Bronchial epithelial cell (primary cell): ENCODE measurements at regions not wholly inside any gene's neighbourhood (a gene's known extent, or its start where the extent isn't known, plus 50 kb on each side); places are given as distances from the start of the nearest gene placed in this dataset.
A peak's percentile ranks its signal among the peaks of the same experiment; 100 is the strongest.

Experiments used
- DNase-seq: peaks from one replicate; pipeline ENCODE4 v3.0.0-alpha.2; 2010; ENCODE audit warnings: low read depth
- FAIRE-seq: peaks from 2 replicates; lab custom pipeline; 2011; peaks lifted over from hg19 to GRCh38; lab: Jason Lieb, UNC
- H3K27me3 ChIP-seq: 2 replicates; pipeline ENCODE4 v1.5.1; 2011; ENCODE audit warnings: low read length; ENCODE audit not compliant: control insufficient read depth, insufficient read depth
- H3K36me3 ChIP-seq: 2 replicates; pipeline ENCODE4 v1.5.1; 2011; ENCODE audit warnings: low read length; ENCODE audit not compliant: control insufficient read depth, insufficient read depth
- H3K4me3 ChIP-seq: 2 replicates; pipeline ENCODE4 v1.5.1; 2011; ENCODE audit warnings: mild to moderate bottlenecking, low read depth, low read length, control low read depth
- CTCF ChIP-seq: IDR thresholded peaks from 2 replicates; pipeline ENCODE4 v1.5.1; 2011; ENCODE audit warnings: mild to moderate bottlenecking, moderate library complexity, low read length, control low read depth, inconsistent platforms; ENCODE audit not compliant: insufficient read depth, severe bottlenecking

GRCh38 chr2:238710787-238711186 is 137.1 kb upstream of the TWIST2 start:
- H3K4me3 ChIP-seq = no peak overlapping the region
- TF ChIP-seq CTCF = no peak
- no peaks in the 10 kb centered on the region for H3K27me3 ChIP-seq
- H3K36me3 ChIP-seq = no peaks in the 10 kb centered on the region
- no peak for DNase-seq
- FAIRE-seq = no peak

- no peak for TF ChIP-seq CTCF
- DNase-seq (no peak), FAIRE-seq (no peak)
- Histone ChIP-seq H3K36me3 (no peaks in the 10 kb centered on the region), H3K4me3 (no peak overlapping the region), H3K27me3 (no peaks in the 10 kb centered on the region)
These were observed 136.5 kb upstream of the TWIST2 start for GRCh38 chr2:238711346-238711745.

GRCh38 chr2:238712011-238712410 is 135.9 kb upstream of the TWIST2 start:
- no peak for TF ChIP-seq CTCF
- FAIRE-seq (peak; percentile 75), DNase-seq (no peak)
- Histone ChIP-seq H3K27me3 (peaks cover 2% of the 10 kb centered on the region), H3K36me3 (no peaks in the 10 kb centered on the region), H3K4me3 (no peak overlapping the region)

- Histone ChIP-seq H3K36me3 (no peaks in the 10 kb centered on the region), H3K27me3 (peaks cover 2% of the 10 kb centered on the region), H3K4me3 (no peak overlapping the region)
- DNase-seq (no peak), FAIRE-seq (peak; percentile 99)
- TF ChIP-seq CTCF = no peak
These were observed 134.6 kb upstream of the TWIST2 start for GRCh38 chr2:238713198-238713826.

GRCh38 chr2:238714038-238714528 is 133.8 kb upstream of the TWIST2 start:
- FAIRE-seq (no peak), DNase-seq (no peak)
- no peak for TF ChIP-seq CTCF
- no peak overlapping the region for H3K4me3 ChIP-seq
- H3K36me3 ChIP-seq = no peaks in the 10 kb centered on the region
- H3K27me3 ChIP-seq = peaks cover 2% of the 10 kb centered on the region

- H3K4me3 ChIP-seq = no peak overlapping the region
- no peak for DNase-seq
- peaks cover 2% of the 10 kb centered on the region for H3K27me3 ChIP-seq
- no peak for TF ChIP-seq CTCF
- no peak for FAIRE-seq
- H3K36me3 ChIP-seq = no peaks in the 10 kb centered on the region
These were observed 131.7 kb upstream of the TWIST2 start for GRCh38 chr2:238716171-238716570.
